Suppressor macrophage treated with lipopolysaccharide for 4 hours (primary cell): ENCODE measurements at regions not wholly inside any gene's neighbourhood (a gene's known extent, or its start where the extent isn't known, plus 50 kb on each side); places are given as distances from the start of the nearest gene placed in this dataset.

Experiments used
- DNase-seq: peaks from one replicate; pipeline ENCODE4 v3.0.0-alpha.2; 2020

DNA sequence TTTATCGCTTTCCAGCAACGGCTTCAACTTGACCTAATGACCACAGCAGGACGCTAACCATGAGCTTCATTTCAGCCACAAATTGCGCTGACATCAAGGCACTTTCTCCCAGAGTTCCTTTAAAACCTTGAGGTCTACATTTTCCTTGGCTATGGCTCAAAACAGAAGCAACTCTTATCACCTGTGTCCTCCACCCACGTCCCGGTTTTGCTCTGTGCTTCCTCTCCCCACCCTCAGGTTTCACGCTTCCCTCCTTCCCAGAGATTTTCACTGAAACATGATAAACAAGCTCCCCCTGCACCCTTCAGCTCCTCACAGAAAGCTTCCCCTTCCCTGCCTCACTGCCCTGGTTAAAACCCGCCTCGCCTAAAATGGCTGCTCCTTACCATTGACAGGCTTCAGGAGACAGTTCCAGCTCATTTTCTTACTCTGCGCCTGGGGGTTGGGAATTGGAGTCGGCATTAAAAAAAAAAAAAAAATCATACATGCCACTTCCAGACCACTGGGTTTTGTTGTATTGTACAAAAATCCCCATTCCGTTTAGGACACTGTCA is 229.5 kb downstream of the UBE3D start:
- no peak for DNase-seq

DNA sequence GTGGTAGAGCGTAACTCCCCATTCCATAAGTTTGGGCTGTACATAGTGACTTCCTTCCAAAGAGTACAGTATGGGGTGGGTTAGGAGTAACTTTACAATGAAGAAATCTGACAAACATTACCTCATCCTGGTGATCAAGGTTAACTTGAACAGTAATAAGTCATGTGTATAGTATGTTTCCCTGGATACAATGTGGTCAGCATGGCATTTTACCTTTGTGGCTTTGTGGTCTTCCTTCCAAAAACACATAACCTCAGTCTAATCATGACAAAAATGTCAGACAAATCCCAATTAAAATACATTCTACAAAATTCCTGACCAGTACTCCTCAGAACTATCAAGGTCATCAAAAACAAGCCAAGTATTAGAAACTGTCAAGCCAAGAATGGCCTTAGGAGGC is 225.1 kb downstream of the UBE3D start:
- no peak for DNase-seq

DNA sequence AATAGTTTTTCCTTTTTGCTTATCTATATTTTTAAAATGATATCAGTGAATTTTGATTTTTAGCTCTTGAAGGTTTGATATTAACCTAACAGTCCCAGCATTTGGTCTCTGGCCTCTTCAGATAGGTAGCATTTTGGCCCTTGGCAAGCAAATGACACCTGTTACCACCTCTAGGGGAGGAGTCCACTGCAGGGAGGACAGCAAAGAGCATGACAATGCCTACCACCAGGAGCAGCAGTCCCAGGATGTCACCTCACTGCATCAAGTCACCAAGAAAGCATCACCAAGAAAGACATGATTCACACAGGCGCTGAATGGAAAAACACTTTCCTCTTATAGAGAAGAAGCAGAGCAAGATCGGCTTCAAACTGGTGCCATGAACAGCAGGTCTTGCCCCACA is 224.3 kb downstream of the UBE3D start:
- DNase-seq = no peak
